Neural cell (in vitro differentiated cells): ENCODE measurements at regions not wholly inside any gene's neighbourhood (a gene's known extent, or its start where the extent isn't known, plus 50 kb on each side); places are given as distances from the start of the nearest gene placed in this dataset.

ENCODE experiments used
- CTCF ChIP-seq: fragments of 450-650 bp; IDR thresholded peaks from 2 replicates; pipeline ENCODE4 v1.5.1; 2014; ENCODE audit warnings: antibody characterized with exemption, mild to moderate bottlenecking, moderate library complexity; ENCODE audit not compliant: poor library complexity, severe bottlenecking
- EP300 ChIP-seq: fragments of 450-650 bp; conservative IDR thresholded peaks from 2 replicates; pipeline ENCODE4 v1.6.1; 2014; ENCODE audit warnings: antibody characterized with exemption, mild to moderate bottlenecking, moderate library complexity; ENCODE audit not compliant: poor library complexity, severe bottlenecking
- EZH2 ChIP-seq: fragments of 200-600, 300-800 bp; shearing (Covaris generic), sonication (generic); IDR thresholded peaks from 2 replicates; pipeline ENCODE4 v1.6.1; 2014; ENCODE audit warnings: antibody characterized with exemption, low read length, borderline replicate concordance, mild to moderate bottlenecking; ENCODE audit not compliant: insufficient read depth, poor library complexity, severe bottlenecking
- MXI1 ChIP-seq: fragments of 450-650 bp; conservative IDR thresholded peaks from 2 replicates; pipeline ENCODE4 v1.6.1; 2014; ENCODE audit warnings: antibody characterized with exemption, mild to moderate bottlenecking; ENCODE audit not compliant: poor library complexity, severe bottlenecking
- POLR2AphosphoS5 ChIP-seq: IDR thresholded peaks from 2 replicates; pipeline ENCODE4 v1.6.1; 2012
- RAD21 ChIP-seq: fragments of 450-650 bp; conservative IDR thresholded peaks from 2 replicates; pipeline ENCODE4 v1.6.1; 2014; ENCODE audit warnings: antibody characterized with exemption, mild to moderate bottlenecking, moderate library complexity
- REST ChIP-seq: IDR thresholded peaks from 2 replicates; pipeline ENCODE4 v1.6.1; 2012; ENCODE audit warnings: borderline replicate concordance
- TAF1 ChIP-seq: IDR thresholded peaks from 2 replicates; pipeline ENCODE4 v1.6.1; 2012; ENCODE audit warnings: low read depth

GRCh38 chr6:96700915-96701314 is 136.4 kb downstream of the GPR63 start:
- TF ChIP-seq CTCF (no peak), POLR2AphosphoS5 (no peak), EZH2 (no peak), EP300 (no peak), TAF1 (no peak), REST (no peak), RAD21 (no peak), MXI1 (no peak)
